ENCODE measurements at regions not wholly inside any gene's neighbourhood (a gene's known extent, or its start where the extent isn't known, plus 50 kb on each side); places are given as distances from the start of the nearest gene placed in this dataset.

GRCh38 chr1:115555446-115555845 is 86.3 kb upstream of the VANGL1 start:
- WGBS, result 29% methylated on average over 2 of the region's 2 CpGs
- no peaks in the 10 kb centered on the region for H3K9me3 ChIP-seq (ENCODE audit: control insufficient read depth in 4 of 4, low read length in 3 of 4)
- H3K36me3 ChIP-seq (ENCODE audit: control insufficient read depth in 4 of 4, insufficient read depth in 3 of 4, low read depth in 1 of 4, low read length in 3 of 4), result no peaks in the 10 kb centered on the region
- H3K4me3 ChIP-seq (ENCODE audit: low read depth in 1 of 3, low read length in 3 of 3), result no peak overlapping the region
- H3K27ac ChIP-seq (ENCODE audit: low read depth in 1 of 2, low read length in 2 of 2), result no peak overlapping the region
- H3K4me1 ChIP-seq (ENCODE audit: control insufficient read depth in 4 of 4, insufficient read depth in 4 of 4, low read length in 3 of 4), result no peaks in the 10 kb centered on the region
- no peak for DNase-seq (ENCODE audit: low spot score)
- no peak overlapping the region for H3K9ac ChIP-seq (ENCODE audit: low read depth in 1 of 2, low read length in 2 of 2)
- peaks cover 0 to 6% (median 0%) of the 10 kb centered on the region in 4 donors for H3K27me3 ChIP-seq (ENCODE audit: control insufficient read depth in 4 of 4, insufficient read depth in 4 of 4, low read length in 3 of 4)
- TF ChIP-seq RAD21 (IDR thresholded peaks at IDR 0.05) (no peak), MAX (IDR thresholded peaks at IDR 0.05) (no peak), EGR1 (IDR thresholded peaks at IDR 0.05; ENCODE audit: low read depth in 2 of 2) (no peak), FOXA1 (IDR thresholded peaks at IDR 0.05) (no peak), FOXA2 (IDR thresholded peaks at IDR 0.05) (no peak), RXRA (IDR thresholded peaks at IDR 0.05) (no peak), HNF4G (IDR thresholded peaks at IDR 0.05) (no peak), GABPA (IDR thresholded peaks at IDR 0.05 in 1 of 2, conservative IDR thresholded peaks at IDR 0.05 in 1 of 2) (no peak), HNF4A (conservative IDR thresholded peaks at IDR 0.05) (no peak), TAF1 (conservative IDR thresholded peaks at IDR 0.05) (no peak), NR2F2 (IDR thresholded peaks at IDR 0.05) (no peak), REST (IDR thresholded peaks at IDR 0.05) (no peak), ATF3 (IDR thresholded peaks at IDR 0.05) (no peak), JUND (IDR thresholded peaks at IDR 0.05) (no peak), SP1 (IDR thresholded peaks at IDR 0.05) (no peak), CTCF (IDR thresholded peaks at IDR 0.05; ENCODE audit: low read depth, low read length, missing input control) (no peak)

GRCh38 chr1:115547696-115548095 is 94.1 kb upstream of the VANGL1 start:
- no peaks in the 10 kb centered on the region for H3K27me3 ChIP-seq (ENCODE audit: control insufficient read depth in 4 of 4, insufficient read depth in 4 of 4, low read length in 3 of 4)
- no peak overlapping the region for H3K27ac ChIP-seq (ENCODE audit: low read depth in 1 of 2, low read length in 2 of 2)
- no peak overlapping the region for H3K4me3 ChIP-seq (ENCODE audit: low read depth in 1 of 3, low read length in 3 of 3)
- H3K9me3 ChIP-seq (ENCODE audit: control insufficient read depth in 4 of 4, low read length in 3 of 4), result no peaks in the 10 kb centered on the region
- TF ChIP-seq HNF4G (IDR thresholded peaks at IDR 0.05) (no peak), MAX (IDR thresholded peaks at IDR 0.05) (no peak), RXRA (IDR thresholded peaks at IDR 0.05) (no peak), ATF3 (IDR thresholded peaks at IDR 0.05) (no peak), HNF4A (conservative IDR thresholded peaks at IDR 0.05) (no peak), NR2F2 (IDR thresholded peaks at IDR 0.05) (no peak)
- no peaks in the 10 kb centered on the region for H3K36me3 ChIP-seq (ENCODE audit: control insufficient read depth in 4 of 4, insufficient read depth in 3 of 4, low read depth in 1 of 4, low read length in 3 of 4)
- 68% methylated on average over 6 of the region's 6 CpGs for WGBS
- DNase-seq (ENCODE audit: low spot score), result no peak
- H3K4me1 ChIP-seq (ENCODE audit: control insufficient read depth in 4 of 4, insufficient read depth in 4 of 4, low read length in 3 of 4), result no peaks in the 10 kb centered on the region
- H3K9ac ChIP-seq (ENCODE audit: low read depth in 1 of 2, low read length in 2 of 2), result no peak overlapping the region

Measured in liver (tissue), 8 donors.